GM23248 (cell line): ENCODE measurements at regions not wholly inside any gene's neighbourhood (a gene's known extent, or its start where the extent isn't known, plus 50 kb on each side); places are given as distances from the start of the nearest gene placed in this dataset.

Source experiments
- DNase-seq: peaks from one replicate; pipeline ENCODE4 v3.0.0-alpha.2; 2015
- H2AFZ ChIP-seq: fragments of 200-600 bp; sonication (generic); 2 replicates; pipeline ENCODE4 v1.6.1; 2016; ENCODE audit warnings: antibody characterized with exemption
- H3F3A ChIP-seq: fragments of 200-600 bp; sonication (generic); 2 replicates; pipeline ENCODE4 v1.6.1; 2016; ENCODE audit warnings: mild to moderate bottlenecking, antibody characterized with exemption, mixed run types; ENCODE audit not compliant: insufficient read depth
- H3K27ac ChIP-seq: fragments of 200-600 bp; sonication (generic); 2 replicates; pipeline ENCODE4 v1.5.1; 2016; ENCODE audit warnings: mild to moderate bottlenecking
- H3K27me3 ChIP-seq: fragments of 200-600 bp; sonication (generic); replicated peaks from 2 replicates; pipeline ENCODE4 v1.6.1; 2016; ENCODE audit warnings: mild to moderate bottlenecking; ENCODE audit not compliant: insufficient read depth
- H3K36me3 ChIP-seq: fragments of 200-600 bp; sonication (generic); 2 replicates; pipeline ENCODE4 v1.6.1; 2016; ENCODE audit warnings: low read depth, mild to moderate bottlenecking
- H3K4me1 ChIP-seq: fragments of 200-600 bp; sonication (generic); 2 replicates; pipeline ENCODE4 v1.6.1; 2016; ENCODE audit warnings: mild to moderate bottlenecking; ENCODE audit not compliant: insufficient read depth
- H3K4me2 ChIP-seq: fragments of 200-600 bp; sonication (generic); one replicate; pipeline ENCODE4 v1.6.1; 2016; ENCODE audit warnings: mild to moderate bottlenecking; ENCODE audit not compliant: unreplicated experiment
- H3K4me3 ChIP-seq: fragments of 200-600 bp; sonication (generic); 2 replicates; pipeline ENCODE4 v1.5.1; 2016; ENCODE audit warnings: mild to moderate bottlenecking
- H3K79me2 ChIP-seq: fragments of 200-600 bp; sonication (generic); 2 replicates; pipeline ENCODE4 v1.6.1; 2016; ENCODE audit warnings: mild to moderate bottlenecking; ENCODE audit not compliant: insufficient read depth
- H3K9ac ChIP-seq: fragments of 200-600 bp; sonication (generic); 2 replicates; pipeline ENCODE4 v1.6.1; 2016; ENCODE audit warnings: mild to moderate bottlenecking
- H3K9me2 ChIP-seq: fragments of 200-600 bp; sonication (generic); 2 replicates; pipeline ENCODE4 v1.6.1; 2016; ENCODE audit warnings: mixed run types, mild to moderate bottlenecking, moderate library complexity; ENCODE audit not compliant: insufficient read depth
- H3K9me3 ChIP-seq: fragments of 200-600 bp; sonication (generic); one replicate; pipeline ENCODE4 v1.6.1; 2017; ENCODE audit warnings: low read depth
- H4K20me1 ChIP-seq: fragments of 200-600 bp; sonication (generic); 2 replicates; pipeline ENCODE4 v1.6.0; 2016; ENCODE audit not compliant: insufficient read depth
- EZH2 ChIP-seq: fragments of 200-600 bp; sonication (generic); IDR thresholded peaks from 2 replicates; pipeline ENCODE4 v1.6.1; 2018; ENCODE audit warnings: antibody characterized with exemption, mild to moderate bottlenecking; ENCODE audit not compliant: insufficient read depth, poor library complexity, severe bottlenecking
- EZH2phosphoT487 ChIP-seq: fragments of 200-600 bp; sonication (generic); IDR thresholded peaks from 2 replicates; pipeline ENCODE4 v1.6.1; 2018; ENCODE audit warnings: antibody characterized with exemption, moderate library complexity, mild to moderate bottlenecking, low read depth; ENCODE audit not compliant: insufficient read depth
- WGBS, 2 experiments: methylation state at CpG; one replicate each; pipeline ENCODE4 v1.1.6; 2015 to 2017; ENCODE audit warnings: low lambda C conversion rate in 2 of 2, low coverage in 1 of 2; ENCODE audit errors: missing lambda C conversion rate in 2 of 2; 5-methylcytosine and 5-hydroxymethylcytosine counted together
- in situ Hi-C: fragments of 300-500 bp; cut with MboI; formaldehyde crosslinking; loops from 2 replicates; pipeline ENCODE4 v1.15.0; 2020

- Histone ChIP-seq H3K27me3 (peaks cover 26% of the 10 kb centered on the region), H3K36me3 (no peaks in the 10 kb centered on the region), H2AFZ (no peak overlapping the region), H3K9me3 (no peaks in the 10 kb centered on the region), H3K9me2 (no peaks in the 10 kb centered on the region), H3K4me1 (no peaks in the 10 kb centered on the region), H3F3A (no peaks in the 10 kb centered on the region), H3K9ac (no peak overlapping the region), H3K79me2 (no peaks in the 10 kb centered on the region), H3K4me2 (no peak overlapping the region), H3K27ac (no peak overlapping the region), H3K4me3 (no peak overlapping the region), H4K20me1 (no peaks in the 10 kb centered on the region)
- 49% methylated on average over 13 of the region's 13 CpGs for WGBS, 2 experiments
- TF ChIP-seq EZH2phosphoT487 (no peak), EZH2 (no peak)
- no peak for DNase-seq
- in situ Hi-C loops = no loop called here
Measured at GRCh38 chr3:127375151-127375930, 87.5 kb upstream of the PRR20G start.

- Histone ChIP-seq H3K4me1 (no peaks in the 10 kb centered on the region), H3K9ac (no peak overlapping the region), H3K9me3 (no peaks in the 10 kb centered on the region), H3K4me3 (no peak overlapping the region), H2AFZ (no peak overlapping the region), H4K20me1 (no peaks in the 10 kb centered on the region), H3F3A (no peaks in the 10 kb centered on the region), H3K27me3 (peaks cover 30% of the 10 kb centered on the region), H3K27ac (no peak overlapping the region), H3K36me3 (no peaks in the 10 kb centered on the region), H3K79me2 (no peaks in the 10 kb centered on the region), H3K9me2 (no peaks in the 10 kb centered on the region), H3K4me2 (no peak overlapping the region)
- no peak for TF ChIP-seq EZH2phosphoT487
- TF ChIP-seq EZH2 = no peak
- DNase-seq = peak; percentile 22
- WGBS, 2 experiments = 51 to 63% methylated on average over 11 to 12 of the region's 12 CpGs
- in situ Hi-C loops = no loop called here
Measured at GRCh38 chr3:127374086-127375010, 86.5 kb upstream of the PRR20G start.

- H3F3A ChIP-seq = no peaks in the 10 kb centered on the region
- H3K9me3 ChIP-seq = no peaks in the 10 kb centered on the region
- no peak for DNase-seq
- H3K27ac ChIP-seq = no peak overlapping the region
- no peak overlapping the region for H3K9ac ChIP-seq
- H2AFZ ChIP-seq = no peak overlapping the region
- peaks cover 30% of the 10 kb centered on the region for H3K27me3 ChIP-seq
- no peaks in the 10 kb centered on the region for H3K9me2 ChIP-seq
- 6 to 8% methylated on average over 9 of the region's 9 CpGs for WGBS, 2 experiments
- H3K4me2 ChIP-seq = no peak overlapping the region
- no peak overlapping the region for H3K4me3 ChIP-seq
- H3K4me1 ChIP-seq = no peaks in the 10 kb centered on the region
- no peaks in the 10 kb centered on the region for H4K20me1 ChIP-seq
- H3K79me2 ChIP-seq = no peaks in the 10 kb centered on the region
- TF ChIP-seq EZH2 (no peak), EZH2phosphoT487 (no peak)
- in situ Hi-C loops = no loop called here
- H3K36me3 ChIP-seq = no peaks in the 10 kb centered on the region
Measured at GRCh38 chr3:127373441-127374085, 85.7 kb upstream of the PRR20G start.

- 57 to 68% methylated on average over 5 to 6 of the region's 6 CpGs for WGBS, 2 experiments
- Histone ChIP-seq H3K4me2 (no peak overlapping the region), H3K4me1 (no peaks in the 10 kb centered on the region), H3K9ac (no peak overlapping the region), H3K9me3 (no peaks in the 10 kb centered on the region), H4K20me1 (no peaks in the 10 kb centered on the region), H3F3A (no peaks in the 10 kb centered on the region), H3K27ac (no peak overlapping the region), H3K9me2 (no peaks in the 10 kb centered on the region), H3K79me2 (no peaks in the 10 kb centered on the region), H3K4me3 (no peak overlapping the region), H3K36me3 (no peaks in the 10 kb centered on the region), H3K27me3 (peaks cover 30% of the 10 kb centered on the region), H2AFZ (no peak overlapping the region)
- in situ Hi-C loops = no loop called here
- TF ChIP-seq EZH2 (no peak), EZH2phosphoT487 (no peak)
- DNase-seq = no peak
Measured at GRCh38 chr3:127371846-127372245, 84.0 kb upstream of the PRR20G start.
